ENCODE measurements at regions not wholly inside any gene's neighbourhood (a gene's known extent, or its start where the extent isn't known, plus 50 kb on each side); places are given as distances from the start of the nearest gene placed in this dataset.

DNA sequence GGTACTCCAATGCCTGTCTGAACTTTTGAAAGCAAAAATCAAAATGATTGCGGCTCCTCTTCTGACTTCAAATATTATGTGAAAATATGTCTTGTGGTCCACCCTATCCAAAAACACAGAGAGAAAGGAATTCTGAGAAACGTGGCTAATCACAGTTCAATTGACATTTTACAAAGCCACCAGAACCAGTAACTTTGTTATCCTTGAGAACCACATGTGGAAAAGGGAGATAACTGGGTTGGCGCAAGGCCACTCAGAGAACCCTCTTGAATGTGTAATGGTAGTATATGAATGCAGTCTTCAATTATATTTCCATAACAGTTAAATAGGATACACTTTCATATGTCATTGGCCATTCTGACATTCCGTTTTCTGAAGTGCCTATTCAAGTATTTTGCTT lies 1030.0 kb upstream of the TMPRSS15 start:
- no peak overlapping the region for H3K4me3 ChIP-seq
- no peaks in the 10 kb centered on the region for H3K4me1 ChIP-seq
- 72% methylated on average over 4 of the region's 4 CpGs for WGBS
- H3K9me3 ChIP-seq, result peaks cover 0 to 15% (median 8%) of the 10 kb centered on the region in 4 donors
- no peak overlapping the region for H3K27ac ChIP-seq (replicated peaks in 1 of 4)
- DNase-seq (ENCODE audit: extremely low spot score), result no peak
- TF ChIP-seq EP300 (IDR thresholded peaks at IDR 0.05), result no peak
- TF ChIP-seq, protein P1, sequence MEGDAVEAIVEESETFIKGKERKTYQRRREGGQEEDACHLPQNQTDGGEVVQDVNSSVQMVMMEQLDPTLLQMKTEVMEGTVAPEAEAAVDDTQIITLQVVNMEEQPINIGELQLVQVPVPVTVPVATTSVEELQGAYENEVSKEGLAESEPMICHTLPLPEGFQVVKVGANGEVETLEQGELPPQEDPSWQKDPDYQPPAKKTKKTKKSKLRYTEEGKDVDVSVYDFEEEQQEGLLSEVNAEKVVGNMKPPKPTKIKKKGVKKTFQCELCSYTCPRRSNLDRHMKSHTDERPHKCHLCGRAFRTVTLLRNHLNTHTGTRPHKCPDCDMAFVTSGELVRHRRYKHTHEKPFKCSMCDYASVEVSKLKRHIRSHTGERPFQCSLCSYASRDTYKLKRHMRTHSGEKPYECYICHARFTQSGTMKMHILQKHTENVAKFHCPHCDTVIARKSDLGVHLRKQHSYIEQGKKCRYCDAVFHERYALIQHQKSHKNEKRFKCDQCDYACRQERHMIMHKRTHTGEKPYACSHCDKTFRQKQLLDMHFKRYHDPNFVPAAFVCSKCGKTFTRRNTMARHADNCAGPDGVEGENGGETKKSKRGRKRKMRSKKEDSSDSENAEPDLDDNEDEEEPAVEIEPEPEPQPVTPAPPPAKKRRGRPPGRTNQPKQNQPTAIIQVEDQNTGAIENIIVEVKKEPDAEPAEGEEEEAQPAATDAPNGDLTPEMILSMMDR (IDR thresholded peaks at IDR 0.05), result no peak
- TF ChIP-seq POLR2A (IDR thresholded peaks at IDR 0.05; ENCODE audit: low read depth), result no peak
- TF ChIP-seq POLR2AphosphoS5 (IDR thresholded peaks at IDR 0.05), result no peak
- H3K36me3 ChIP-seq, result no peaks in the 10 kb centered on the region
- intact Hi-C loops (cut with DNase I), result no loop called here
- H3K27me3 ChIP-seq, result no peaks in the 10 kb centered on the region

DNA sequence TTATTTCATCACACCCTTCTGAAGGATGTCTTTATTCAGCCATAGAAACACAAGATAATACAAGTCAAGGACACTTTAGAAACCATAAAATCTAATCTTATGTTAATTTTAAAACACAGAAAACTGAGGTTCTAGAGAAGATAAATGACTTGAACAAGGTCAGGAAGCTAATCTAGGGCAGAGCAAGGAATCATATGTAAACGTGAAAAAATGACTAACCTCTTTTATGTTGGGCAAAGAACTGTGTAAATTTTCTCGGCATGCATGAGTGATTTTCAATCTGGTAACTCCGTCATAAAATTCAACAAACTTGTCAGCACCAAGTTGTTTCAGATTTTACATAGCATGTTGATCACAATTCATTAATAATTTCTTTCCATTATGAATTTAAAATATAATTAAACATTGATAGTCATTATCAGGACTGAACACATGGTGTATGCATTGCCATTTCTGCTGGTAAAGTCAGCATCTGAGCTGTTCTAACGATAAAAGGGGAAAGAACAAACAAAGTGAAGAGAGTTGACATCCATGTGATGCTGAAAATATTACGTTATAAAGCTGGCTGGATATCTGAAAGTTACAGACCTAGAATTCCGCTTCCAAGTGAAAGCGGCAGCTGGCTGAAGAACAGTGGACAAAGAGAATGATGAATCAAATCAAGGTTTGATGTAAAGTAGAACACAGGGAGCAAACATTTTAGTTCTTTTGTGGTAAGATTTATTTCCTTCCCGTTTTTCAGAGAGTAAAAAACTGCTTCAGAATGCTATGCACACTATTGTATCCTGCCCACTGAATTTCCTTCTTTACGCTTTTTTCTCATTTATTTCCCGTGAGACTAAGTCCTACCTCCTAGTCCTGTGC lies 1037.4 kb upstream of the TMPRSS15 start:
- H3K9me3 ChIP-seq, result no peaks in the 10 kb centered on the region
- intact Hi-C loops (cut with DNase I), result no loop called here
- TF ChIP-seq, protein P1 (IDR thresholded peaks at IDR 0.05), result no peak
- no peak for TF ChIP-seq POLR2AphosphoS5 (IDR thresholded peaks at IDR 0.05)
- no peak for TF ChIP-seq POLR2A (IDR thresholded peaks at IDR 0.05; ENCODE audit: low read depth)
- no peak for TF ChIP-seq EP300 (IDR thresholded peaks at IDR 0.05)
- no peaks in the 10 kb centered on the region for H3K27me3 ChIP-seq
- H3K4me1 ChIP-seq, result no peaks in the 10 kb centered on the region
- DNase-seq (ENCODE audit: extremely low spot score), result no peak
- no peak overlapping the region for H3K27ac ChIP-seq (replicated peaks in 1 of 4)
- no peaks in the 10 kb centered on the region for H3K36me3 ChIP-seq
- 51% methylated on average over 10 of the region's 10 CpGs for WGBS
- H3K4me3 ChIP-seq, result no peak overlapping the region

DNA sequence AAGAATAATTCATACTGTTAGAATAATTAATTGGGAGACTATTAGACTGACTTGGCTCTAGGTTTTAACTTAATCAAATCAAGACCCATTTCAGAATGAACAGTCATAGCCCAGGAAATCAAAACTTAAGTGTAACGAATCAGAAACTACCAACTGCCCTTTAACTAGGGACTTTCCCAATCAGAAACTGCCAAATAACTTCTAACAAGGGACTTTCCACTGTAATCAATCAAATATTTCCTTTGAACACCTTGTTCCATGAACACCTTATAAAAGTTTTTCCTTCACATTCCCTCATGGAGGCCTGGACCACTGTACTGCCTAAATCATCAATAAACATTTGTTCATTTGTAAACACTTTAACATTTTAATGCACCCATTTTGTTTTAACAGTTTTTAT lies 1054.7 kb upstream of the TMPRSS15 start:
- Histone ChIP-seq H3K9me3 (no peaks in the 10 kb centered on the region), H3K27me3 (no peaks in the 10 kb centered on the region), H3K4me3 (no peak overlapping the region), H3K27ac (replicated peaks in 1 of 4) (no peak overlapping the region), H3K36me3 (no peaks in the 10 kb centered on the region), H3K4me1 (no peaks in the 10 kb centered on the region)
- intact Hi-C loops (cut with DNase I), result no loop called here
- TF ChIP-seq EP300 (IDR thresholded peaks at IDR 0.05) (no peak), POLR2A (IDR thresholded peaks at IDR 0.05; ENCODE audit: low read depth) (no peak), POLR2AphosphoS5 (IDR thresholded peaks at IDR 0.05) (no peak)
- TF ChIP-seq, protein P1 (IDR thresholded peaks at IDR 0.05), result no peak
- WGBS, result 44% methylated on average over 1 of the region's 1 CpG
- DNase-seq (ENCODE audit: extremely low spot score), result no peak

DNA sequence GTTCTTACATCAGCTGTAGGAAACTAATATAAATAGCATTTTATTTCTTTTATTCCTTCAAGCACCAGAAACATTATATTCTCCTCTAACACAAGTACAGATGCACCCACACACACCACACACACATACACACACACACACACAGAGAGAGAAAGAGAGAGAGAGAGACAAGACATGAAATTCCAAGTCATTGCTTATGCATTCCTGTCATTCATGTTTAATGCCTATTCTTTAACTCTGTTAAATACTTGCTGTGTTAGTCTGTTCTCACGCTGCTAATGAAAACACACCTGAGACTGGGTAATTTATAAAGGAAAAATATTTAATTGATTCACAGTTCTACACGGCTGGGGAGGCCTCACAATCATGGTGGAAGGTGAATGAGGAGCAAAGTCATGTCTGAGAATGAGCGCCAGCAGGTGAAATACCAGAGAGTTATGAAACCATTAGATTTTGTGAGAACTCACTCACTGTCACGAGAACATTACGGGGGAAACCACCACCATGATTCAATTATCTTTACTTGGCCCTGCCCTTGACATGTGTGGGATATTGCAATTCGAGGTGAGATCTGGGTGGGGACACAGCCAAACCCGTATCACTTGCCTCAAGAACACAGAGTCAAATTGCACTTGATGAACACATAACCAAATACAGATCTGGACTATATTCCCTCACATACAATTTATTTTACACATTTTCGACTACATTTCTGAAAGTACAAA lies 1058.1 kb upstream of the TMPRSS15 start:
- WGBS, result 68% methylated on average over 8 of the region's 8 CpGs
- intact Hi-C loops (cut with DNase I), result no loop called here
- Histone ChIP-seq H3K4me1 (no peaks in the 10 kb centered on the region), H3K27ac (replicated peaks in 1 of 4) (no peak overlapping the region), H3K9me3 (no peaks in the 10 kb centered on the region), H3K27me3 (no peaks in the 10 kb centered on the region), H3K36me3 (no peaks in the 10 kb centered on the region), H3K4me3 (no peak overlapping the region)
- TF ChIP-seq POLR2AphosphoS5 (IDR thresholded peaks at IDR 0.05) (no peak), POLR2A (IDR thresholded peaks at IDR 0.05; ENCODE audit: low read depth) (no peak), EP300 (IDR thresholded peaks at IDR 0.05) (no peak)
- TF ChIP-seq, protein P1 (IDR thresholded peaks at IDR 0.05), result no peak
- no peak for DNase-seq (ENCODE audit: extremely low spot score)
